ENCODE measurements at regions not wholly inside any gene's neighbourhood (a gene's known extent, or its start where the extent isn't known, plus 50 kb on each side); places are given as distances from the start of the nearest gene placed in this dataset.

GRCh38 chr2:12070581-12070980 lies 324.1 kb downstream of the LPIN1 start:
- ChIA-PET CTCF (ENCODE audit: partially characterized antibody) (no interaction called here), POLR2A (ENCODE audit: partially characterized antibody) (no interaction called here)
- H3K4me3 Mint-ChIP-seq: no peak overlapping the region
- intact Hi-C loops (cut with micrococcal nuclease): no loop called here
- no peak overlapping the region for H3K27ac Mint-ChIP-seq
- DNase-seq: no peak
- H3K27me3 Mint-ChIP-seq: no peaks in the 10 kb centered on the region
- no peaks in the 10 kb centered on the region for H3K36me3 ChIP-seq (ENCODE audit: insufficient read depth, low read length)
- no peak overlapping the region for H3K4me3 ChIP-seq (ENCODE audit: low read length in 2 of 2)
- peaks cover 3 to 8% (median 6%) of the 10 kb centered on the region in 4 donors for H3K4me1 Mint-ChIP-seq
- peaks cover 4% of the 10 kb centered on the region for H3K4me1 ChIP-seq (ENCODE audit: insufficient read depth, low read length)
- no peaks in the 10 kb centered on the region for H3K9me3 ChIP-seq (ENCODE audit: control insufficient read depth in 1 of 2, low read length in 2 of 2)
- H3K27me3 ChIP-seq (ENCODE audit: insufficient read depth, low read length): no peaks in the 10 kb centered on the region
- no peaks in the 10 kb centered on the region for H3K9me3 Mint-ChIP-seq
- H3K27ac ChIP-seq (ENCODE audit: low read depth, low read length): no peak overlapping the region
- H3K36me3 Mint-ChIP-seq: no peaks in the 10 kb centered on the region

DNA sequence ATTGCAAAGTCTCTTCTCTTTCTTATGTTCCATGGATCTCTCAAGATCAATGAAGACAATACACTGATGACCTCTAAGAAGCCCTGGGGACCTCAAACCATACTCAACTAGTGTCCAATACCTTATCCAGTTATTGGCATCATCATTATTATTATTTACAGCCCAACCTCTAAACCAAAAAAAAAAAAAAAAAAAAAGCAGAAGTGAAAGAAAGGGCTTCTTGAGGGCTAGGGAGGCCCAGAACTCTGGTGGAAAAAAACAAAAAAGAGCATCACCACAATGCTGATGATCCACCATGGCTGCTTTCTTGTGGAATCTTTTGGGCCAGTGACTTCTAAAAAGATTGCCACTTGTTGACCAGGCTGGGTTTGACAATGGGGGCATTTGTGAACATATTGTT lies 324.9 kb downstream of the LPIN1 start:
- Mint-ChIP-seq H3K4me3 (no peak overlapping the region), H3K36me3 (no peaks in the 10 kb centered on the region), H3K4me1 (peaks cover 2 to 8% (median 6%) of the 10 kb centered on the region in 4 donors), H3K9me3 (no peaks in the 10 kb centered on the region), H3K27ac (peak overlapping the region in 1 of 7 donors; percentile 12), H3K27me3 (no peaks in the 10 kb centered on the region)
- Histone ChIP-seq H3K27ac (ENCODE audit: low read depth, low read length) (no peak overlapping the region), H3K36me3 (ENCODE audit: insufficient read depth, low read length) (no peaks in the 10 kb centered on the region), H3K27me3 (ENCODE audit: insufficient read depth, low read length) (no peaks in the 10 kb centered on the region), H3K4me1 (ENCODE audit: insufficient read depth, low read length) (peaks cover 4% of the 10 kb centered on the region), H3K4me3 (ENCODE audit: low read length in 2 of 2) (no peak overlapping the region), H3K9me3 (ENCODE audit: control insufficient read depth in 1 of 2, low read length in 2 of 2) (no peaks in the 10 kb centered on the region)
- ChIA-PET POLR2A (ENCODE audit: partially characterized antibody) (no interaction called here), CTCF (ENCODE audit: partially characterized antibody) (no interaction called here)
- DNase-seq: no peak
- intact Hi-C loops (cut with micrococcal nuclease): no loop called here

DNA sequence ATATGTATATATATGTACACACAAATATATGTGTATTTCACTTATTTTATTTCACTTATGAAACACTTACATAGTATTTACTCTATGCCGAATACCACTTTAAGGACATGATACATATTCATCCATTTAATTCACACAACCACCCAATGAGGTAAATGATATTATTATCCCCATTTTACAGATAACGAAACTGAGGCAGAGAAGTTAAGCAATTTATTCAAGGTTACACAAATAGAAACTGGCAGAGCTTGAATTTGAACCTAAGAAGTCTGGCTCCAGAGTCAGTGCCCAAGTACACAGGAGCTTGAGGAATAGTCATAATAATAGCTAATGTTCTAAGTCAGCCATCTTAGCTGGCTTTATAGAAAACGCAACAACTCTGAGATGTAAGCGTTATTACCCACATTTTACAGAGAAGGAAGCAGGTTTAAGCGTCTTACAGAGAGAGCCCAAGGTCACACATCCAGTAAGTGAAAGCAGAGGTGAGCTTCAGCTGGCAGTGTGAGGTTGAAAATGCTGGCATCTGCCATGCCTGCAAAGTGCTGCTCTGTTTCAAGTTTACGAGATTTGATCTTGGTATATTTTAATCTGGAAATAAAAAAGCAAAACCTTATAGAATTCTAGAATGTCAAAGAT lies 326.9 kb downstream of the LPIN1 start:
- no peaks in the 10 kb centered on the region for H3K9me3 Mint-ChIP-seq
- intact Hi-C loops (cut with micrococcal nuclease): no loop called here
- no peak overlapping the region for H3K4me3 Mint-ChIP-seq
- POLR2A ChIA-PET (ENCODE audit: partially characterized antibody): no interaction called here
- no peak for DNase-seq
- H3K36me3 Mint-ChIP-seq: no peaks in the 10 kb centered on the region
- CTCF ChIA-PET (ENCODE audit: partially characterized antibody): interaction anchor here (1.0 kb wide), 1 partner anchor 934 kb away, joined by 3 read pairs; no protein-coding TSS in a partner anchor
- Histone ChIP-seq H3K27me3 (ENCODE audit: insufficient read depth, low read length) (no peaks in the 10 kb centered on the region), H3K27ac (ENCODE audit: low read depth, low read length) (no peak overlapping the region), H3K9me3 (ENCODE audit: control insufficient read depth in 1 of 2, low read length in 2 of 2) (no peaks in the 10 kb centered on the region), H3K4me1 (ENCODE audit: insufficient read depth, low read length) (peaks cover 4% of the 10 kb centered on the region), H3K4me3 (ENCODE audit: low read length in 2 of 2) (no peak overlapping the region), H3K36me3 (ENCODE audit: insufficient read depth, low read length) (no peaks in the 10 kb centered on the region)
- H3K27ac Mint-ChIP-seq: no peak overlapping the region
- no peaks in the 10 kb centered on the region for H3K27me3 Mint-ChIP-seq
- H3K4me1 Mint-ChIP-seq: peaks cover 0 to 7% (median 4%) of the 10 kb centered on the region in 4 donors

GRCh38 chr2:12074126-12074844 lies 327.9 kb downstream of the LPIN1 start:
- ChIA-PET CTCF (ENCODE audit: partially characterized antibody) (interaction anchor here (1.0 kb wide), 1 partner anchor 933 kb away, joined by 3 read pairs; no protein-coding TSS in a partner anchor), POLR2A (ENCODE audit: partially characterized antibody) (no interaction called here)
- no peak overlapping the region for H3K27ac ChIP-seq (ENCODE audit: low read depth, low read length)
- Mint-ChIP-seq H3K4me1 (peaks cover 0 to 7% (median 4%) of the 10 kb centered on the region in 4 donors), H3K9me3 (no peaks in the 10 kb centered on the region), H3K36me3 (no peaks in the 10 kb centered on the region), H3K27ac (peak overlapping the region in 1 of 7 donors; percentile 43), H3K4me3 (no peak overlapping the region), H3K27me3 (no peaks in the 10 kb centered on the region)
- no peaks in the 10 kb centered on the region for H3K9me3 ChIP-seq (ENCODE audit: control insufficient read depth in 1 of 2, low read length in 2 of 2)
- intact Hi-C loops (cut with micrococcal nuclease): no loop called here
- no peak overlapping the region for H3K4me3 ChIP-seq (ENCODE audit: low read length in 2 of 2)
- peaks cover 4% of the 10 kb centered on the region for H3K4me1 ChIP-seq (ENCODE audit: insufficient read depth, low read length)
- no peaks in the 10 kb centered on the region for H3K36me3 ChIP-seq (ENCODE audit: insufficient read depth, low read length)
- DNase-seq: peak in 1 of 5 donors; percentile 11
- no peaks in the 10 kb centered on the region for H3K27me3 ChIP-seq (ENCODE audit: insufficient read depth, low read length)

DNA sequence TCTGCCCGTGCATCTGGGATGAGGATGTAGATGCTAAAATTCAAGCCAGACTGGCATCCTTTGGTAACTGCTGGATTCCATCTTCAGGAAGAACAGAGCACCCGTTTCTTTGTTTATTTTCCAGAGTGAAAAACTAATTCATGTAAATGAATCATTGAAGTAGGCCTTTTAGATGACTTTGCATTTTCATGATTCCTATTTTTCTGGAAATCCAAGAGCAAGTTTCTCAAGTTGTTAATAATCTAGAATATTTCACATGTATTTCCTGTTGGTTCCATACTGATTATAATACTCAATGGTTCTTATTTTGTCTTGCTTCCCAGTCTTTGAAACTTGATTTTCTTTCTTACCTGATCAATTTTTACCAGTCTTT lies 328.4 kb downstream of the LPIN1 start:
- Histone ChIP-seq H3K27me3 (ENCODE audit: insufficient read depth, low read length) (no peaks in the 10 kb centered on the region), H3K36me3 (ENCODE audit: insufficient read depth, low read length) (no peaks in the 10 kb centered on the region), H3K27ac (ENCODE audit: low read depth, low read length) (no peak overlapping the region), H3K4me1 (ENCODE audit: insufficient read depth, low read length) (peaks cover 4% of the 10 kb centered on the region), H3K4me3 (ENCODE audit: low read length in 2 of 2) (no peak overlapping the region), H3K9me3 (ENCODE audit: control insufficient read depth in 1 of 2, low read length in 2 of 2) (no peaks in the 10 kb centered on the region)
- Mint-ChIP-seq H3K9me3 (no peaks in the 10 kb centered on the region), H3K4me3 (no peak overlapping the region), H3K4me1 (peaks cover 0 to 7% (median 4%) of the 10 kb centered on the region in 4 donors), H3K27me3 (no peaks in the 10 kb centered on the region), H3K36me3 (no peaks in the 10 kb centered on the region), H3K27ac (no peak overlapping the region)
- intact Hi-C loops (cut with micrococcal nuclease): no loop called here
- ChIA-PET POLR2A (ENCODE audit: partially characterized antibody) (no interaction called here), CTCF (ENCODE audit: partially characterized antibody) (no interaction called here)
- DNase-seq: no peak

- H3K36me3 ChIP-seq (ENCODE audit: insufficient read depth, low read length): no peaks in the 10 kb centered on the region
- ChIA-PET POLR2A (ENCODE audit: partially characterized antibody) (no interaction called here), CTCF (ENCODE audit: partially characterized antibody) (no interaction called here)
- peaks cover 4% of the 10 kb centered on the region for H3K4me1 ChIP-seq (ENCODE audit: insufficient read depth, low read length)
- no peak overlapping the region for H3K27ac ChIP-seq (ENCODE audit: low read depth, low read length)
- H3K36me3 Mint-ChIP-seq: no peaks in the 10 kb centered on the region
- H3K27ac Mint-ChIP-seq: no peak overlapping the region
- intact Hi-C loops (cut with micrococcal nuclease): no loop called here
- no peak overlapping the region for H3K4me3 Mint-ChIP-seq
- no peaks in the 10 kb centered on the region for H3K27me3 ChIP-seq (ENCODE audit: insufficient read depth, low read length)
- no peak for DNase-seq
- H3K4me3 ChIP-seq (ENCODE audit: low read length in 2 of 2): no peak overlapping the region
- peaks cover 0 to 9% (median 2%) of the 10 kb centered on the region in 4 donors for H3K4me1 Mint-ChIP-seq
- H3K27me3 Mint-ChIP-seq: no peaks in the 10 kb centered on the region
- H3K9me3 ChIP-seq (ENCODE audit: control insufficient read depth in 1 of 2, low read length in 2 of 2): no peaks in the 10 kb centered on the region
- no peaks in the 10 kb centered on the region for H3K9me3 Mint-ChIP-seq
These were observed 329.2 kb downstream of the LPIN1 start for GRCh38 chr2:12075603-12076002.

- Histone ChIP-seq H3K36me3 (ENCODE audit: insufficient read depth, low read length) (no peaks in the 10 kb centered on the region), H3K9me3 (ENCODE audit: control insufficient read depth in 1 of 2, low read length in 2 of 2) (no peaks in the 10 kb centered on the region), H3K27me3 (ENCODE audit: insufficient read depth, low read length) (no peaks in the 10 kb centered on the region), H3K27ac (ENCODE audit: low read depth, low read length) (no peak overlapping the region), H3K4me3 (ENCODE audit: low read length in 2 of 2) (no peak overlapping the region), H3K4me1 (ENCODE audit: insufficient read depth, low read length) (peaks cover 12% of the 10 kb centered on the region)
- CTCF ChIA-PET (ENCODE audit: partially characterized antibody): no interaction called here
- Mint-ChIP-seq H3K9me3 (no peaks in the 10 kb centered on the region), H3K27me3 (no peaks in the 10 kb centered on the region), H3K27ac (no peak overlapping the region), H3K4me1 (peaks cover 8 to 16% (median 12%) of the 10 kb centered on the region in 4 donors), H3K36me3 (no peaks in the 10 kb centered on the region), H3K4me3 (no peak overlapping the region)
- intact Hi-C loops (cut with micrococcal nuclease): no loop called here
- no peak for DNase-seq
- POLR2A ChIA-PET (ENCODE audit: partially characterized antibody): no interaction called here
These were observed 330.4 kb downstream of the LPIN1 start for GRCh38 chr2:12076810-12077209.

All from CD4-positive, alpha-beta memory T cell (primary cell).